ENCODE measurements at regions not wholly inside any gene's neighbourhood (a gene's known extent, or its start where the extent isn't known, plus 50 kb on each side); places are given as distances from the start of the nearest gene placed in this dataset.

- Histone ChIP-seq H3K9me1 (ENCODE audit: insufficient read depth, low read length) (no peaks in the 10 kb centered on the region), H2AK9ac (replicated peaks; ENCODE audit: low read depth, low read length, poor library complexity) (no peak overlapping the region), H2AFZ (replicated peaks; ENCODE audit: low read length, poor library complexity) (no peak overlapping the region), H4K91ac (ENCODE audit: insufficient read depth, low read depth, low read length) (no peak overlapping the region), H2BK5ac (ENCODE audit: low read depth, low read length, poor library complexity, severe bottlenecking) (no peak overlapping the region), H3K4me2 (ENCODE audit: low read depth, low read length) (no peak overlapping the region), H3K27me3 (ENCODE audit: control insufficient read depth, insufficient read depth, low read length) (no peaks in the 10 kb centered on the region), H2BK120ac (ENCODE audit: low read depth, low read length) (no peak overlapping the region), H3K56ac (ENCODE audit: extremely low read depth, insufficient read depth, low read length) (no peak overlapping the region), H2AK5ac (ENCODE audit: low read depth, low read length) (no peak overlapping the region), H3K23ac (ENCODE audit: low read depth, low read length) (no peak overlapping the region), H4K8ac (ENCODE audit: low read depth in 2 of 2, low read length in 2 of 2) (no peak overlapping the region), H3K27ac (ENCODE audit: insufficient read depth, low read length) (no peak overlapping the region), H2BK20ac (ENCODE audit: low read depth, low read length) (no peak overlapping the region), H3K18ac (ENCODE audit: low read depth, low read length) (no peak overlapping the region), H3K9ac (ENCODE audit: low read depth, low read length) (no peak overlapping the region), H3K14ac (replicated peaks; ENCODE audit: low read depth, low read length) (no peak overlapping the region), H3K4ac (ENCODE audit: low read depth, low read length) (no peak overlapping the region), H4K20me1 (ENCODE audit: insufficient read depth, low read length) (no peaks in the 10 kb centered on the region), H3K79me1 (ENCODE audit: low read depth in 1 of 2, low read length in 2 of 2) (no peaks in the 10 kb centered on the region), H3K9me3 (ENCODE audit: control insufficient read depth, insufficient read depth, low read length) (peaks cover 58% of the 10 kb centered on the region), H3K4me3 (ENCODE audit: insufficient read depth, low read depth, low read length) (no peak overlapping the region), H2BK15ac (ENCODE audit: low read depth, low read length) (no peak overlapping the region), H4K5ac (ENCODE audit: low read depth, low read length) (no peak overlapping the region), H3K36me3 (ENCODE audit: control insufficient read depth, insufficient read depth, low read length) (no peaks in the 10 kb centered on the region), H3K4me1 (ENCODE audit: control insufficient read depth, insufficient read depth, low read length) (no peaks in the 10 kb centered on the region)
- 67% methylated on average over 6 of the region's 10 CpGs; no CpG with 5 or more reads in 1 of the 2 experiments for WGBS, 2 experiments (ENCODE audit: extremely low coverage in 2 of 2, insufficient read length in 1 of 2)
- in situ Hi-C loops (cut with MboI; ENCODE audit: low sequenced_read_pairs) (no loop called here), dilution Hi-C loops (cut with HindIII; ENCODE audit: low sequenced_read_pairs, unreplicated experiment) (no loop called here), intact Hi-C loops (cut with micrococcal nuclease) (no loop called here)
- no peak for ATAC-seq (ENCODE audit: low read depth)
- BruUV-seq (replicated peaks): no TSS peak
- no peak for TF ChIP-seq CHD1 (IDR thresholded peaks at IDR 0.05; ENCODE audit: low read depth, low read length)
- ChIA-PET CTCF (interaction anchor here (0.6 kb wide), 1 partner anchor 352 kb away, joined by 3 read pairs; no protein-coding TSS in a partner anchor), POLR2A (ENCODE audit: unreplicated experiment) (no interaction called here)
- DNase-seq: no peak
These were observed 92.3 kb downstream of the TUBA3C start for GRCh38 chr13:19089315-19089714.
